CD4-positive, CD25-positive, alpha-beta regulatory T cell (primary cell): ENCODE measurements at regions not wholly inside any gene's neighbourhood (a gene's known extent, or its start where the extent isn't known, plus 50 kb on each side); places are given as distances from the start of the nearest gene placed in this dataset.

Experiments used
- ATAC-seq, 2 donors: fragments of 150-1000 bp; cut with Tn5 transposase; one replicate each; pipeline ENCODE4 v1.10.0; 2021; ENCODE audit warnings: low read depth in 2 of 2, moderate number of reproducible peaks in 2 of 2, moderate library complexity in 1 of 2
- DNase-seq, 3 donors: peaks; one replicate each; pipeline versions ENCODE4 v3.0.0 to v3.0.0-alpha.2; 2012 to 2022; ENCODE audit warnings: mixed read lengths in 1 of 3
- H3K27ac ChIP-seq: one replicate; pipeline ENCODE4 v1.7.0; 2013; ENCODE audit warnings: mild to moderate bottlenecking, low read length; ENCODE audit not compliant: insufficient read depth, poor library complexity, severe bottlenecking
- H3K27me3 ChIP-seq: one replicate; pipeline ENCODE4 v1.7.0; 2013; ENCODE audit warnings: low read length; ENCODE audit not compliant: control insufficient read depth, insufficient read depth
- H3K36me3 ChIP-seq: one replicate; pipeline ENCODE4 v1.7.0; 2013; ENCODE audit warnings: mild to moderate bottlenecking, low read length, moderate library complexity; ENCODE audit not compliant: control insufficient read depth, insufficient read depth
- H3K4me1 ChIP-seq: 2 replicates; pipeline ENCODE4 v1.7.0; 2013; ENCODE audit warnings: mild to moderate bottlenecking, low read length; ENCODE audit not compliant: insufficient read depth, control insufficient read depth, poor library complexity, severe bottlenecking
- H3K4me3 ChIP-seq: one replicate; pipeline ENCODE4 v1.7.0; 2013; ENCODE audit warnings: low read depth, mild to moderate bottlenecking, low read length, moderate library complexity
- H3K9me3 ChIP-seq, 2 experiments: 1 replicate in 1 of 2; 2 replicates in 1 of 2; pipeline ENCODE4 v1.7.0; 2013; ENCODE audit warnings: low read length in 2 of 2, mild to moderate bottlenecking in 1 of 2, moderate library complexity in 1 of 2; ENCODE audit not compliant: control insufficient read depth in 2 of 2
- H3K27ac Mint-ChIP-seq, 3 donors: one replicate each; pipeline ENCODE4 v1.8.0; 2020 to 2022; ENCODE audit warnings: mild to moderate bottlenecking in 3 of 3, mixed read lengths in 3 of 3, moderate library complexity in 2 of 3
- H3K27me3 Mint-ChIP-seq: one replicate; pipeline ENCODE4 v1.8.0; 2022; ENCODE audit warnings: mild to moderate bottlenecking, mixed read lengths
- H3K36me3 Mint-ChIP-seq: one replicate; pipeline ENCODE4 v1.8.0; 2020; ENCODE audit warnings: mixed read lengths
- H3K4me1 Mint-ChIP-seq, 4 donors: one replicate each; pipeline ENCODE4 v1.8.0; 2020 to 2022; ENCODE audit warnings: mixed read lengths in 4 of 4, mild to moderate bottlenecking in 1 of 4
- H3K4me3 Mint-ChIP-seq, 4 donors: one replicate each; pipeline ENCODE4 v1.8.0; 2020 to 2022; ENCODE audit warnings: mild to moderate bottlenecking in 4 of 4, mixed read lengths in 4 of 4, moderate library complexity in 3 of 4
- H3K9me3 Mint-ChIP-seq, 7 donors: one replicate each; pipeline ENCODE4 v1.8.0; 2020 to 2022; ENCODE audit warnings: mixed read lengths in 7 of 7, mild to moderate bottlenecking in 3 of 7, moderate library complexity in 2 of 7

DNA sequence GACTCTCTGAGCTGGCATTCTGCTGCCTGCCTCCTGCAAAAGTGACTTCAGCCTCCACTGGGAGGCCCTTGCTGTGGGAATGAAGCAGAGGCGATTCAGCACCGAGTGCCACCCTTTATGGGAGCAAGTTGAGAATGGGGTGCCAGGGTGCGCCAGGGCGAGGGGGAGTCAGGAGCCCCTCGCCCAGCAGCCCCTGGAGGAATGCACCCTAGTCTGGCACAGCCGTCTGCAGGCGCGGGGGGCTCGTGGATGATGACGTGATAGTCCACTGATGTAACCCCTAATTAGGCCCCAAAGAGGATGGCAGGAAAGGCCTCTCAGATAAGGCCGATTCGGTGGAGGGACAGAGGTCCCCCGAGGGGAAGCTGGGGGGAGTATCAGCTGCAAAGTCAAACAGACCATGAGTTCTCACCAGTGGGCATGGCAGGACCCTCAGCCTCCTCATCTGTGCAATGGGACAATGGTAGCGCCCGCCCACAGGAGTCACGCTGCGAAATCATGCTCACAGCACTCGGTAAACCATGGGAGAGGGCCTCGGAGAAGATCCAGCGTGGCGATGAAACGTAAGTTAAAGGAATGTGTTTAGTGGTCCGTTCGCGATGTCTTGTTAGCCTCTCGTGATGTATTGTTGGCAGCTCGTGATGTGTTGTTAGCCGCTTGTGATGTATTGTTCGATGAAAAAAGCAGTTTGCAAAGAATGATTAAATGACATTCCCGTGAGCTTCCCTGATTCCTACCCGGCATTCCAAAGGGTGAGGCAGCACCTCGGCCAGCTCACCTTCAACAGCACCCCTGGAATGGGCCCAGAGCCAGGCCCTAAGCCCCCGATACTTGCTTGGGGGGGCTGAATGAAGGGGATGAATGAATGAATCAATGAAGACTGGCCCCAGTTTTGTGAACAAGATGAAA is 49.7 kb upstream of the NOTCH1 start:
- H3K4me3 ChIP-seq: no peak overlapping the region
- ATAC-seq (no peak), DNase-seq (no peak)
- H3K36me3 Mint-ChIP-seq: no peaks in the 10 kb centered on the region
- H3K4me1 ChIP-seq: no peaks in the 10 kb centered on the region
- no peaks in the 10 kb centered on the region for H3K27me3 Mint-ChIP-seq
- no peak overlapping the region for H3K27ac Mint-ChIP-seq
- H3K4me1 Mint-ChIP-seq: no peaks in the 10 kb centered on the region
- H3K36me3 ChIP-seq: no peaks in the 10 kb centered on the region
- H3K27me3 ChIP-seq: no peaks in the 10 kb centered on the region
- H3K9me3 ChIP-seq: no peaks in the 10 kb centered on the region
- no peak overlapping the region for H3K27ac ChIP-seq
- H3K4me3 Mint-ChIP-seq: no peak overlapping the region
- H3K9me3 Mint-ChIP-seq: peaks cover 0 to 1% (median 0%) of the 10 kb centered on the region in 7 donors
